H1 (cell line): ENCODE measurements at regions not wholly inside any gene's neighbourhood (a gene's known extent, or its start where the extent isn't known, plus 50 kb on each side); places are given as distances from the start of the nearest gene placed in this dataset.

Experiments used
- ATF2 ChIP-seq: IDR thresholded peaks from 2 replicates; pipeline ENCODE4 v1.6.1; 2012; ENCODE audit warnings: low read length, inconsistent platforms
- CHD1 ChIP-seq: IDR thresholded peaks from 2 replicates; pipeline ENCODE4 v1.6.1; 2012; ENCODE audit warnings: low read depth, low read length, improper control_type of control experiment
- CHD7 ChIP-seq: fragments of 300-600 bp; sonication (generic); IDR thresholded peaks from 2 replicates; pipeline ENCODE4 v1.7.1; 2012; ENCODE audit warnings: low read length, moderate library complexity, mild to moderate bottlenecking, inconsistent platforms; ENCODE audit not compliant: insufficient replicate concordance
- JUN ChIP-seq: IDR thresholded peaks from 2 replicates; pipeline ENCODE4 v1.6.1; 2011; ENCODE audit warnings: low read depth, mild to moderate bottlenecking, improper control_type of control experiment, low read length
- KDM5A ChIP-seq: fragments of 200-600 bp; IDR thresholded peaks from 2 replicates; pipeline ENCODE4 v1.7.1; 2012; ENCODE audit warnings: mild to moderate bottlenecking, low read length, inconsistent platforms, mixed read lengths
- MAFK ChIP-seq: IDR thresholded peaks from 2 replicates; pipeline ENCODE4 v1.6.1; 2012; ENCODE audit warnings: low read depth, mild to moderate bottlenecking, improper control_type of control experiment, low read length
- NANOG ChIP-seq: IDR thresholded peaks from 2 replicates; pipeline ENCODE4 v1.6.1; 2011; ENCODE audit warnings: low read length, low read depth, mild to moderate bottlenecking, inconsistent platforms; ENCODE audit not compliant: insufficient read depth, poor library complexity, severe bottlenecking
- NRF1 ChIP-seq: IDR thresholded peaks from 2 replicates; pipeline ENCODE4 v1.6.1; 2011; ENCODE audit warnings: mild to moderate bottlenecking, low read depth, low read length, improper control_type of control experiment
- RAD21 ChIP-seq, 2 experiments: IDR thresholded peaks in 1 of 2; conservative IDR thresholded peaks in 1 of 2; 2 replicates each; pipeline ENCODE4 v1.6.1; 2011; ENCODE audit warnings: low read depth in 2 of 2, low read length in 2 of 2, improper control_type of control experiment in 1 of 2, inconsistent platforms in 1 of 2, mild to moderate bottlenecking in 1 of 2, moderate library complexity in 1 of 2
- SP1 ChIP-seq: IDR thresholded peaks from 2 replicates; pipeline ENCODE4 v1.6.1; 2011; ENCODE audit warnings: low read depth, low read length

GRCh38 chr5:44951371-44951770 is 142.6 kb downstream of the MRPS30 start (continued):
- TF ChIP-seq CHD7 (no peak), NANOG (no peak), MAFK (no peak), KDM5A (no peak), SP1 (no peak), CHD1 (no peak), RAD21 (IDR thresholded peaks at IDR 0.05 in 1 of 2, conservative IDR thresholded peaks at IDR 0.05 in 1 of 2; ENCODE audit: low read depth in 2 of 2, low read length in 2 of 2) (no peak), ATF2 (no peak), NRF1 (no peak), JUN (no peak)
